Lung (tissue), 11 donors: ENCODE measurements at regions not wholly inside any gene's neighbourhood (a gene's known extent, or its start where the extent isn't known, plus 50 kb on each side); places are given as distances from the start of the nearest gene placed in this dataset.

Experiments
- ATAC-seq: fragments of 200-7000 bp; cut with Tn5 transposase; one replicate; pipeline ENCODE4 v1.9.1; 2020; ENCODE audit warnings: moderate number of reproducible peaks; ENCODE audit not compliant: insufficient read depth, low FRiP score
- DNase-seq, 3 donors: peaks; one replicate each; pipeline ENCODE4 v3.0.0-alpha.2; 2013 to 2017
- H3K27ac ChIP-seq, 2 donors: one replicate each; pipeline ENCODE4 v1.5.1; 2013; ENCODE audit warnings: mild to moderate bottlenecking in 2 of 2, moderate library complexity in 2 of 2, control low read depth in 1 of 2, inconsistent platforms in 1 of 2, low read depth in 1 of 2, low read length in 1 of 2
- H3K27me3 ChIP-seq, 3 donors: one replicate each; pipeline ENCODE4 v1.5.1; 2013; ENCODE audit warnings: low read length in 2 of 3; ENCODE audit not compliant: control insufficient read depth in 3 of 3, insufficient read depth in 3 of 3
- H3K36me3 ChIP-seq, 4 donors: one replicate each; pipeline ENCODE4 v1.5.1; 2013; ENCODE audit warnings: low read length in 4 of 4, mild to moderate bottlenecking in 1 of 4, moderate library complexity in 1 of 4; ENCODE audit not compliant: control insufficient read depth in 4 of 4, insufficient read depth in 4 of 4
- H3K4me1 ChIP-seq, 5 donors: one replicate each; pipeline ENCODE4 v1.5.1; 2013; ENCODE audit warnings: low read length in 5 of 5, mild to moderate bottlenecking in 2 of 5, moderate library complexity in 1 of 5; ENCODE audit not compliant: control insufficient read depth in 5 of 5, insufficient read depth in 5 of 5
- H3K4me3 ChIP-seq: one replicate; pipeline ENCODE4 v1.5.1; 2013; ENCODE audit warnings: mild to moderate bottlenecking, control low read depth, moderate library complexity
- H3K9ac ChIP-seq, 2 donors: one replicate each; pipeline ENCODE4 v1.5.1; 2013; ENCODE audit warnings: low read length in 2 of 2, control low read depth in 1 of 2; ENCODE audit not compliant: insufficient read depth in 1 of 2
- H3K9me3 ChIP-seq, 4 donors: one replicate each; pipeline ENCODE4 v1.5.1; 2013; ENCODE audit warnings: low read length in 3 of 4, mild to moderate bottlenecking in 1 of 4, moderate library complexity in 1 of 4; ENCODE audit not compliant: control insufficient read depth in 4 of 4, insufficient read depth in 3 of 4
- WGBS, 2 donors: extraction: QIAGEN DNeasy Blood & Tissue Kit; methylation state at CpG; one replicate each; pipeline ENCODE4 v1.1.7; 2013; 5-methylcytosine and 5-hydroxymethylcytosine counted together
- TF ChIP-seq, protein P1 (sequence below): IDR thresholded peaks from 2 replicates; pipeline ENCODE4 v1.5.1; 2012; ENCODE audit warnings: mild to moderate bottlenecking; ENCODE audit errors: control extremely low read depth, extremely low read depth
- donor health status: control.
- donor health status: control.
- donor health status: Bipolar disorder and iron deficiency.
- donor health status: healthy.
- donor health status: DM: yes; HTN: yes; CAD: no.

DNA sequence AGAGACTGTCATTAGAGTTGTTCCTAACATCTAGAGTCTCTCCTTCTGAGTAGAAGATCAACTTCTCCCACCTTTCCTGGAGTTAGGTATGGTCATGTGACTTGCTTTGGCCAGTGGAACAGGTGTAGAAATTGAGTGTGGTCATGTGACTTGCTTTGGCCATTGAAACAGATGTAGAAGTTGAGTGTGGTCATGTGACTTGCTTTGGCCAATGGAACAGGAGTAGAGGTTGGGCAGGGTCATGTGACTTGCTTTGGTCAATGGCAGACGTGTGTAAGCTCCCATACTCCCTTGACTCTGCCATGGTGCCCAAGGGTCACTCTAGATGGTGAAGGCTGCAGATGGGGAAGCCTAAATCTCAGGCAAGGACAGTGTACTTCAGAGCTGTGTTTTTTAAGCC lies 306.0 kb downstream of the NPHP4 start:
- 77 to 92% methylated on average over 1 of the region's 1 CpG for WGBS, 2 donors
- Histone ChIP-seq H3K27ac (no peak overlapping the region), H3K4me1 (no peaks in the 10 kb centered on the region), H3K9ac (no peak overlapping the region), H3K36me3 (no peaks in the 10 kb centered on the region), H3K4me3 (no peak overlapping the region), H3K27me3 (peaks cover 0 to 4% (median 0%) of the 10 kb centered on the region in 3 donors), H3K9me3 (peaks cover 0 to 10% (median 0%) of the 10 kb centered on the region in 4 donors)
- no peak for ATAC-seq
- TF ChIP-seq, protein P1, sequence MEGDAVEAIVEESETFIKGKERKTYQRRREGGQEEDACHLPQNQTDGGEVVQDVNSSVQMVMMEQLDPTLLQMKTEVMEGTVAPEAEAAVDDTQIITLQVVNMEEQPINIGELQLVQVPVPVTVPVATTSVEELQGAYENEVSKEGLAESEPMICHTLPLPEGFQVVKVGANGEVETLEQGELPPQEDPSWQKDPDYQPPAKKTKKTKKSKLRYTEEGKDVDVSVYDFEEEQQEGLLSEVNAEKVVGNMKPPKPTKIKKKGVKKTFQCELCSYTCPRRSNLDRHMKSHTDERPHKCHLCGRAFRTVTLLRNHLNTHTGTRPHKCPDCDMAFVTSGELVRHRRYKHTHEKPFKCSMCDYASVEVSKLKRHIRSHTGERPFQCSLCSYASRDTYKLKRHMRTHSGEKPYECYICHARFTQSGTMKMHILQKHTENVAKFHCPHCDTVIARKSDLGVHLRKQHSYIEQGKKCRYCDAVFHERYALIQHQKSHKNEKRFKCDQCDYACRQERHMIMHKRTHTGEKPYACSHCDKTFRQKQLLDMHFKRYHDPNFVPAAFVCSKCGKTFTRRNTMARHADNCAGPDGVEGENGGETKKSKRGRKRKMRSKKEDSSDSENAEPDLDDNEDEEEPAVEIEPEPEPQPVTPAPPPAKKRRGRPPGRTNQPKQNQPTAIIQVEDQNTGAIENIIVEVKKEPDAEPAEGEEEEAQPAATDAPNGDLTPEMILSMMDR = no peak
- no peak for DNase-seq

- TF ChIP-seq, protein P1 = no peak
- 65 to 66% methylated on average over 10 of the region's 10 CpGs for WGBS, 2 donors
- H3K27ac ChIP-seq = no peak overlapping the region
- no peak overlapping the region for H3K4me3 ChIP-seq
- peaks cover 0 to 10% (median 0%) of the 10 kb centered on the region in 4 donors for H3K9me3 ChIP-seq
- peaks cover 0 to 7% (median 0%) of the 10 kb centered on the region in 3 donors for H3K27me3 ChIP-seq
- H3K4me1 ChIP-seq = no peaks in the 10 kb centered on the region
- no peaks in the 10 kb centered on the region for H3K36me3 ChIP-seq
- H3K9ac ChIP-seq = no peak overlapping the region
- no peak for DNase-seq
- ATAC-seq = no peak
These were observed 306.7 kb downstream of the NPHP4 start for GRCh38 chr1:5685446-5686040.

DNA sequence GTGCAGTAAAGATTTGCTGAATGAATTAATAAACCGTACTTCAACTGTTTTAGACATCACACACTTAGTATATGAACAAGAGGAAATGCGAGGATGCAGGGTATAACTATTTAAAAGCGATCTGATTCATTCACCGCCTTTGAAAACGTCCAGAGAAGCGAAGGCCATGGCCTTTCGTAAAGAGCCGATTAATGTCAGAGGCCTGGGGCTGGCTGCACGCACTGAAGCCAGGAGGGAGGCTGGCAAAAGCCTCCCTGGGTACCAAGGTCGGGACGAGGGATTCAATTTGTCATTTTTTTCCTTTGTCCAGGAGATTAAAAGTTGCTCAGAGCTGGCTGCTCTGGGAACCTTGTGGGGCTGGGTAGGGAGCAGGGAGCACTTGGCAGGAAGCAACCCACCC lies 307.4 kb downstream of the NPHP4 start:
- H3K4me1 ChIP-seq = no peaks in the 10 kb centered on the region
- DNase-seq (no peak), ATAC-seq (no peak)
- H3K36me3 ChIP-seq = no peaks in the 10 kb centered on the region
- no peak overlapping the region for H3K4me3 ChIP-seq
- WGBS, 2 donors = 81 to 87% methylated on average over 11 of the region's 11 CpGs
- H3K27ac ChIP-seq = no peak overlapping the region
- peaks cover 0 to 7% (median 0%) of the 10 kb centered on the region in 3 donors for H3K27me3 ChIP-seq
- H3K9ac ChIP-seq = no peak overlapping the region
- TF ChIP-seq, protein P1 = no peak
- H3K9me3 ChIP-seq = peaks cover 0 to 10% (median 0%) of the 10 kb centered on the region in 4 donors

DNA sequence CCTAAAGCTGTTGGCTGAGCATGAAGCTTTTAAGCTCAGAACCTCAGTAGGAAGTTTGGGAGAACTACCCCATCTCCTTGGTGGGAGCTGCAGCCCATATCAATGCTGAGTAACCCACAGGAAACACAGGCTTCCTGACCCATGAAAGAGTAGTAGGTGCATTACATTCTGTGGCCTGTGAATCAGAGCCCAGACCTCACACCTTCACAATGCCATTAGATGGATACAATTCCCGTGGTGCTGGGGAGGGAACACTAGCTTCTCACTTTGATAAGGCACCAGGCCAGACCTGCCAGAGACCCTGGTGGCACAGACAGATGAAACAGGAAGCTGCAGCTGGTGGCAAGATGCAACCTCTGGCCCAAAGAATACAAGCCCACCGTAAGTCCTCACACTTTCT lies 308.8 kb downstream of the NPHP4 start:
- Histone ChIP-seq H3K36me3 (no peaks in the 10 kb centered on the region), H3K27ac (no peak overlapping the region), H3K9me3 (peaks cover 0 to 12% (median 0%) of the 10 kb centered on the region in 4 donors), H3K27me3 (peaks cover 0 to 7% (median 0%) of the 10 kb centered on the region in 3 donors), H3K4me1 (no peaks in the 10 kb centered on the region), H3K9ac (no peak overlapping the region), H3K4me3 (no peak overlapping the region)
- ATAC-seq (no peak), DNase-seq (no peak)
- WGBS, 2 donors = 35 to 45% methylated on average over 2 of the region's 2 CpGs
- TF ChIP-seq, protein P1 = no peak
